Suppressor macrophage treated with lipopolysaccharide for 4 hours (primary cell): ENCODE measurements at regions not wholly inside any gene's neighbourhood (a gene's known extent, or its start where the extent isn't known, plus 50 kb on each side); places are given as distances from the start of the nearest gene placed in this dataset.

Experiments
- DNase-seq: peaks from one replicate; pipeline ENCODE4 v3.0.0-alpha.2; 2020

- DNase-seq, result no peak
These were observed 184.0 kb upstream of the ADAMTS9 start for GRCh38 chr3:64871834-64872249.

GRCh38 chr3:64870876-64871646 is 183.3 kb upstream of the ADAMTS9 start:
- DNase-seq, result no peak

GRCh38 chr3:64867224-64867623 is 179.4 kb upstream of the ADAMTS9 start:
- no peak for DNase-seq

GRCh38 chr3:64865839-64866570 is 178.2 kb upstream of the ADAMTS9 start:
- no peak for DNase-seq

- no peak for DNase-seq
These were observed 175.7 kb upstream of the ADAMTS9 start for GRCh38 chr3:64863226-64864212.

- no peak for DNase-seq
These were observed 173.9 kb upstream of the ADAMTS9 start for GRCh38 chr3:64861684-64862083.

GRCh38 chr3:64860536-64860870 is 172.7 kb upstream of the ADAMTS9 start:
- no peak for DNase-seq

- DNase-seq, result no peak
These were observed 172.1 kb upstream of the ADAMTS9 start for GRCh38 chr3:64859625-64860535.

GRCh38 chr3:64856977-64857516 is 169.2 kb upstream of the ADAMTS9 start:
- no peak for DNase-seq

- DNase-seq, result no peak
These were observed 168.3 kb upstream of the ADAMTS9 start for GRCh38 chr3:64856106-64856505.

- no peak for DNase-seq
These were observed 165.7 kb upstream of the ADAMTS9 start for GRCh38 chr3:64853456-64853855.

- no peak for DNase-seq
These were observed 164.9 kb upstream of the ADAMTS9 start for GRCh38 chr3:64852738-64853137.

- DNase-seq, result no peak
These were observed 161.0 kb upstream of the ADAMTS9 start for GRCh38 chr3:64848822-64849221.

GRCh38 chr3:64848127-64848800 is 160.5 kb upstream of the ADAMTS9 start:
- DNase-seq, result no peak

GRCh38 chr3:64844558-64844957 is 156.8 kb upstream of the ADAMTS9 start:
- no peak for DNase-seq

- DNase-seq, result no peak
These were observed 150.4 kb upstream of the ADAMTS9 start for GRCh38 chr3:64837986-64838735.

GRCh38 chr3:64837126-64837738 is 149.4 kb upstream of the ADAMTS9 start:
- no peak for DNase-seq

- DNase-seq, result no peak
These were observed 148.3 kb upstream of the ADAMTS9 start for GRCh38 chr3:64836097-64836496.

- no peak for DNase-seq
These were observed 144.3 kb upstream of the ADAMTS9 start for GRCh38 chr3:64832098-64832497.

- no peak for DNase-seq
These were observed 142.9 kb upstream of the ADAMTS9 start for GRCh38 chr3:64830681-64831080.
